ENCODE measurements at regions not wholly inside any gene's neighbourhood (a gene's known extent, or its start where the extent isn't known, plus 50 kb on each side); places are given as distances from the start of the nearest gene placed in this dataset.
"Not testable (repeated sequence)": the region's sequence is repeated elsewhere in the genome, so short reads cannot be mapped to it uniquely, and the experiment has no call there.

- no peak for TF ChIP-seq SIN3A (IDR thresholded peaks at IDR 0.05; ENCODE audit: low read depth)
- TF ChIP-seq SRF (IDR thresholded peaks at IDR 0.05; ENCODE audit: low read depth), result no peak
- TF ChIP-seq, protein P1, sequence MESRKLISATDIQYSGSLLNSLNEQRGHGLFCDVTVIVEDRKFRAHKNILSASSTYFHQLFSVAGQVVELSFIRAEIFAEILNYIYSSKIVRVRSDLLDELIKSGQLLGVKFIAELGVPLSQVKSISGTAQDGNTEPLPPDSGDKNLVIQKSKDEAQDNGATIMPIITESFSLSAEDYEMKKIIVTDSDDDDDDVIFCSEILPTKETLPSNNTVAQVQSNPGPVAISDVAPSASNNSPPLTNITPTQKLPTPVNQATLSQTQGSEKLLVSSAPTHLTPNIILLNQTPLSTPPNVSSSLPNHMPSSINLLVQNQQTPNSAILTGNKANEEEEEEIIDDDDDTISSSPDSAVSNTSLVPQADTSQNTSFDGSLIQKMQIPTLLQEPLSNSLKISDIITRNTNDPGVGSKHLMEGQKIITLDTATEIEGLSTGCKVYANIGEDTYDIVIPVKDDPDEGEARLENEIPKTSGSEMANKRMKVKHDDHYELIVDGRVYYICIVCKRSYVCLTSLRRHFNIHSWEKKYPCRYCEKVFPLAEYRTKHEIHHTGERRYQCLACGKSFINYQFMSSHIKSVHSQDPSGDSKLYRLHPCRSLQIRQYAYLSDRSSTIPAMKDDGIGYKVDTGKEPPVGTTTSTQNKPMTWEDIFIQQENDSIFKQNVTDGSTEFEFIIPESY (IDR thresholded peaks at IDR 0.05; ENCODE audit: extremely low read depth, insufficient replicate concordance, low read length), result no peak
- no peak for TF ChIP-seq ATF3 (IDR thresholded peaks at IDR 0.05)
- TF ChIP-seq SP1 (IDR thresholded peaks at IDR 0.05; ENCODE audit: low read depth), result no peak
- no peak for TF ChIP-seq JUND (IDR thresholded peaks at IDR 0.05)
- no peak for TF ChIP-seq EZH2phosphoT487 (IDR thresholded peaks at IDR 0.05; ENCODE audit: borderline replicate concordance)
- TF ChIP-seq, protein P2, sequence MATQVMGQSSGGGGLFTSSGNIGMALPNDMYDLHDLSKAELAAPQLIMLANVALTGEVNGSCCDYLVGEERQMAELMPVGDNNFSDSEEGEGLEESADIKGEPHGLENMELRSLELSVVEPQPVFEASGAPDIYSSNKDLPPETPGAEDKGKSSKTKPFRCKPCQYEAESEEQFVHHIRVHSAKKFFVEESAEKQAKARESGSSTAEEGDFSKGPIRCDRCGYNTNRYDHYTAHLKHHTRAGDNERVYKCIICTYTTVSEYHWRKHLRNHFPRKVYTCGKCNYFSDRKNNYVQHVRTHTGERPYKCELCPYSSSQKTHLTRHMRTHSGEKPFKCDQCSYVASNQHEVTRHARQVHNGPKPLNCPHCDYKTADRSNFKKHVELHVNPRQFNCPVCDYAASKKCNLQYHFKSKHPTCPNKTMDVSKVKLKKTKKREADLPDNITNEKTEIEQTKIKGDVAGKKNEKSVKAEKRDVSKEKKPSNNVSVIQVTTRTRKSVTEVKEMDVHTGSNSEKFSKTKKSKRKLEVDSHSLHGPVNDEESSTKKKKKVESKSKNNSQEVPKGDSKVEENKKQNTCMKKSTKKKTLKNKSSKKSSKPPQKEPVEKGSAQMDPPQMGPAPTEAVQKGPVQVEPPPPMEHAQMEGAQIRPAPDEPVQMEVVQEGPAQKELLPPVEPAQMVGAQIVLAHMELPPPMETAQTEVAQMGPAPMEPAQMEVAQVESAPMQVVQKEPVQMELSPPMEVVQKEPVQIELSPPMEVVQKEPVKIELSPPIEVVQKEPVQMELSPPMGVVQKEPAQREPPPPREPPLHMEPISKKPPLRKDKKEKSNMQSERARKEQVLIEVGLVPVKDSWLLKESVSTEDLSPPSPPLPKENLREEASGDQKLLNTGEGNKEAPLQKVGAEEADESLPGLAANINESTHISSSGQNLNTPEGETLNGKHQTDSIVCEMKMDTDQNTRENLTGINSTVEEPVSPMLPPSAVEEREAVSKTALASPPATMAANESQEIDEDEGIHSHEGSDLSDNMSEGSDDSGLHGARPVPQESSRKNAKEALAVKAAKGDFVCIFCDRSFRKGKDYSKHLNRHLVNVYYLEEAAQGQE (IDR thresholded peaks at IDR 0.05; ENCODE audit: low read depth), result no peak
- Histone ChIP-seq H3K4me2 (ENCODE audit: low read length) (no peak overlapping the region), H3K27me3 (ENCODE audit: insufficient read depth, low read length) (no peaks in the 10 kb centered on the region), H3K4me3 (replicated peaks in 1 of 2; ENCODE audit: low read depth in 1 of 2, low read length in 2 of 2) (no peak overlapping the region), H2AFZ (ENCODE audit: low read depth, low read length, poor library complexity, severe bottlenecking) (peak overlapping the region; percentile 45), H3K27ac (ENCODE audit: low read depth, low read length) (no peak overlapping the region), H3K36me3 (ENCODE audit: control insufficient read depth in 1 of 2, insufficient read depth in 2 of 2, low read length in 2 of 2) (no peaks in the 10 kb centered on the region), H4K20me1 (ENCODE audit: insufficient read depth) (no peaks in the 10 kb centered on the region), H3K4me1 (ENCODE audit: control insufficient read depth in 1 of 2, insufficient read depth in 2 of 2, low read length in 2 of 2) (no peaks in the 10 kb centered on the region), H3K79me2 (ENCODE audit: insufficient read depth, low read length) (no peaks in the 10 kb centered on the region), H3K9me2 (ENCODE audit: insufficient read depth) (no peaks in the 10 kb centered on the region), H3K9ac (ENCODE audit: low read length) (no peak overlapping the region), H3K9me3 (ENCODE audit: control insufficient read depth in 1 of 2, insufficient read depth in 1 of 2, low read depth in 1 of 2, low read length in 2 of 2) (no peaks in the 10 kb centered on the region)
- DNase-seq (ENCODE audit: low read depth, low spot score) (no peak), ATAC-seq (no peak)
- RAD21 ChIA-PET (ENCODE audit: low non-redundant PET in 1 of 2, low total read pairs in 2 of 2, uncharacterized antibody in 2 of 2, unreplicated experiment in 2 of 2), result no interaction called here
- CTCF ChIA-PET, result no interaction called here
- POLR2A ChIA-PET, result no interaction called here
- no TSS peak for BruUV-seq (replicated peaks)
- intact Hi-C loops (cut with micrococcal nuclease), result no loop called here
Measured at GRCh38 chr5:71384706-71385105, 70.7 kb upstream of the BDP1 start.

GRCh38 chr5:71385208-71385607 lies 70.2 kb upstream of the BDP1 start:
- BruUV-seq (replicated peaks); H3K27ac ChIP-seq (ENCODE audit: low read depth, low read length); intact Hi-C loops (cut with micrococcal nuclease); H3K36me3 ChIP-seq (ENCODE audit: control insufficient read depth in 1 of 2, insufficient read depth in 2 of 2, low read length in 2 of 2); ATAC-seq; H3K4me3 ChIP-seq (replicated peaks in 1 of 2; ENCODE audit: low read depth in 1 of 2, low read length in 2 of 2); H3K79me2 ChIP-seq (ENCODE audit: insufficient read depth, low read length); H3K27me3 ChIP-seq (ENCODE audit: insufficient read depth, low read length); H2AFZ ChIP-seq (ENCODE audit: low read depth, low read length, poor library complexity, severe bottlenecking); RAD21 ChIA-PET (ENCODE audit: low non-redundant PET in 1 of 2, low total read pairs in 2 of 2, uncharacterized antibody in 2 of 2, unreplicated experiment in 2 of 2); CTCF ChIA-PET; H3K4me2 ChIP-seq (ENCODE audit: low read length); POLR2A ChIA-PET; H3K9ac ChIP-seq (ENCODE audit: low read length); H3K9me2 ChIP-seq (ENCODE audit: insufficient read depth); H4K20me1 ChIP-seq (ENCODE audit: insufficient read depth); H3K4me1 ChIP-seq (ENCODE audit: control insufficient read depth in 1 of 2, insufficient read depth in 2 of 2, low read length in 2 of 2); DNase-seq (ENCODE audit: low read depth, low spot score); H3K9me3 ChIP-seq (ENCODE audit: control insufficient read depth in 1 of 2, insufficient read depth in 1 of 2, low read depth in 1 of 2, low read length in 2 of 2): not testable (repeated sequence)

- H4K20me1 ChIP-seq (ENCODE audit: insufficient read depth); H3K4me1 ChIP-seq (ENCODE audit: control insufficient read depth in 1 of 2, insufficient read depth in 2 of 2, low read length in 2 of 2); POLR2A ChIA-PET; H3K79me2 ChIP-seq (ENCODE audit: insufficient read depth, low read length); CTCF ChIA-PET; H3K36me3 ChIP-seq (ENCODE audit: control insufficient read depth in 1 of 2, insufficient read depth in 2 of 2, low read length in 2 of 2); H3K9me3 ChIP-seq (ENCODE audit: control insufficient read depth in 1 of 2, insufficient read depth in 1 of 2, low read depth in 1 of 2, low read length in 2 of 2); H3K9ac ChIP-seq (ENCODE audit: low read length); H3K27ac ChIP-seq (ENCODE audit: low read depth, low read length); H2AFZ ChIP-seq (ENCODE audit: low read depth, low read length, poor library complexity, severe bottlenecking); H3K27me3 ChIP-seq (ENCODE audit: insufficient read depth, low read length); BruUV-seq (replicated peaks); H3K4me2 ChIP-seq (ENCODE audit: low read length); H3K9me2 ChIP-seq (ENCODE audit: insufficient read depth); DNase-seq (ENCODE audit: low read depth, low spot score); ATAC-seq; H3K4me3 ChIP-seq (replicated peaks in 1 of 2; ENCODE audit: low read depth in 1 of 2, low read length in 2 of 2); RAD21 ChIA-PET (ENCODE audit: low non-redundant PET in 1 of 2, low total read pairs in 2 of 2, uncharacterized antibody in 2 of 2, unreplicated experiment in 2 of 2); intact Hi-C loops (cut with micrococcal nuclease): not testable (repeated sequence)
Measured at GRCh38 chr5:71388184-71388583, 67.3 kb upstream of the BDP1 start.
